Loucy (cell line): ENCODE measurements at regions not wholly inside any gene's neighbourhood (a gene's known extent, or its start where the extent isn't known, plus 50 kb on each side); places are given as distances from the start of the nearest gene placed in this dataset.

Experiments used
- EZH2phosphoT487 ChIP-seq: fragments of 200-600 bp; IDR thresholded peaks from 2 replicates; pipeline ENCODE4 v1.6.1; 2018; ENCODE audit warnings: antibody characterized with exemption, mild to moderate bottlenecking, moderate library complexity, borderline replicate concordance
- TF ChIP-seq, protein P1 (sequence below): fragments of 200-600 bp; sonication (generic); conservative IDR thresholded peaks from 2 replicates; pipeline ENCODE4 v1.5.1; 2014; ENCODE audit warnings: mild to moderate bottlenecking, antibody characterized with exemption, low read length

DNA sequence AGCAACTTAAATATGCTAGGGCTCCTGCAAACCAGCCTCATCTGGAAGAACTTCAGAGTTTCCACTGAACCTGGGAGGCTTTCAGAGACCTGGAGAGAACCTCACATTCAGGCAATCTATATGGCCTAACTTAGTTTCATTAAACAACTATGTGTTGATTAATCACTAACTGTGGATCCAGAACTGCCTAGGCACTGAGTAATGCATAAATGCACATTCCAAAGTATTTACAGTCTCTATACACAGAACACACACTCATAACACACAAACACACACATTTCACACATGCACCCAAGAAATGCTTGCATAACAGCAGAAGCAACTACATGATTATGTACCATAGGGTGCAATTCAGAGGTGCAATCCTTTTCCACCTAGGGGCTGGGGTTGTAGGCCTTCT lies 552.8 kb downstream of the BCL11A start:
- TF ChIP-seq, protein P1, sequence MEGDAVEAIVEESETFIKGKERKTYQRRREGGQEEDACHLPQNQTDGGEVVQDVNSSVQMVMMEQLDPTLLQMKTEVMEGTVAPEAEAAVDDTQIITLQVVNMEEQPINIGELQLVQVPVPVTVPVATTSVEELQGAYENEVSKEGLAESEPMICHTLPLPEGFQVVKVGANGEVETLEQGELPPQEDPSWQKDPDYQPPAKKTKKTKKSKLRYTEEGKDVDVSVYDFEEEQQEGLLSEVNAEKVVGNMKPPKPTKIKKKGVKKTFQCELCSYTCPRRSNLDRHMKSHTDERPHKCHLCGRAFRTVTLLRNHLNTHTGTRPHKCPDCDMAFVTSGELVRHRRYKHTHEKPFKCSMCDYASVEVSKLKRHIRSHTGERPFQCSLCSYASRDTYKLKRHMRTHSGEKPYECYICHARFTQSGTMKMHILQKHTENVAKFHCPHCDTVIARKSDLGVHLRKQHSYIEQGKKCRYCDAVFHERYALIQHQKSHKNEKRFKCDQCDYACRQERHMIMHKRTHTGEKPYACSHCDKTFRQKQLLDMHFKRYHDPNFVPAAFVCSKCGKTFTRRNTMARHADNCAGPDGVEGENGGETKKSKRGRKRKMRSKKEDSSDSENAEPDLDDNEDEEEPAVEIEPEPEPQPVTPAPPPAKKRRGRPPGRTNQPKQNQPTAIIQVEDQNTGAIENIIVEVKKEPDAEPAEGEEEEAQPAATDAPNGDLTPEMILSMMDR: no peak
- TF ChIP-seq EZH2phosphoT487: no peak
